ENCODE measurements at regions not wholly inside any gene's neighbourhood (a gene's known extent, or its start where the extent isn't known, plus 50 kb on each side); places are given as distances from the start of the nearest gene placed in this dataset.
"Not testable (repeated sequence)": the region's sequence is repeated elsewhere in the genome, so short reads cannot be mapped to it uniquely, and the experiment has no call there.

DNA sequence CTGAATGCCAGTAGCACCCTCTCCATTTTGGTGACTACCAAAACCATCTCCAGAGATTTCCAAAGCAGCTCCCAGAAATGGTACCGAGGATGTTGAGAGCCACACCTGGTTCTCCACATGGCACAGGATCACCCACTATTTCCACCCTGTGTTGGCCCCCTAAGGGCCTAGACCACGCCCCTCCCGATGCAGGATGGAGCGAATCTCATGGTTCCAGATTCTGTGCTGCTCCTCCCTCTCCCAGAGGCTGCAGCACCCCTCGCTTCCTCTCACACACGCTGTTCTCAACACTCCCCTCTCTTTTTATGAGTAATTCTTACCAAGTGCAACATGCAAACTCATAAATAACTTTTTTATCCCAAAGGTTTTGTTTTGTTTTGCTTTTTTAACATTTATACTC is 571.5 kb downstream of the STK39 start:
- no peak for DNase-seq

- no peak for DNase-seq
Measured at GRCh38 chr2:167670588-167670987, 576.8 kb downstream of the STK39 start.

DNA sequence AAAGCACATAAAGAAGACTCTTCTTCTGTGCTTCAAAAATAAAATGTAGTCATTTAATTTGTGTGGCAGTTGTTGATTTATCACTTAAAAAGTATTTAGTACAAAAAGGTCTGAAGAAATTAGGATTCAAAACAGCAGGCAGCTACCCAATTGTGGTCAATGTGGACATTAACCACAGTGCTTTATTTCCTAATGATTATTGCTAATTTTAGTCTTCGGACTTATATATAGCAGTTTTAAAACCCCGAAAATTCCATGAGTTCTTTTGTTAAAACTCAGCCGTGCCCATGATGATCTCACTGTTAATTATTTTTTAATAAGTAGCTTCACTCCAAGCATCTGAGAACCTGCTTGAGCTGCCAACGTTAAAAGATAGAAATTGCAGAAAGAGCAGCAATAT is 594.3 kb downstream of the STK39 start:
- no peak for DNase-seq

DNA sequence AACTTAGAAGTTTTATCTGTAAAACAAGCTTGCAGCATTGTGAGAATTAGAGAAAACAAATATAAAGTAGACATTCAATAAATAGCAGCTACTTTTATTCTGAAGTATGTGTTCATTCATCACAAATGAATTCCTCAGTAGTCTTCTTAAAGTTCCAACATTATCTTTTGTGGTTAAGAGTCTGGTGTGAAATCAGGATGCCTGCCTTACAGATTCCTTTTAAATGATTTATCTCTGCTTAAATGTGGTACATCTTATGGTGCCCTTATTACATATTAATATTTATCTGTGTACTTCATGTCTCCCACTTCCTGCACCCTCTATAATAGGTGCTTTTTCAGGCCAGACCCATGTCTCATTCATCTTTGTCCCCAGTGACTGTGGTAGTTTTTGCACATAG is 595.0 kb downstream of the STK39 start:
- no peak for DNase-seq

GRCh38 chr2:167651406-167652151 is 595.8 kb downstream of the STK39 start:
- no peak for DNase-seq

DNA sequence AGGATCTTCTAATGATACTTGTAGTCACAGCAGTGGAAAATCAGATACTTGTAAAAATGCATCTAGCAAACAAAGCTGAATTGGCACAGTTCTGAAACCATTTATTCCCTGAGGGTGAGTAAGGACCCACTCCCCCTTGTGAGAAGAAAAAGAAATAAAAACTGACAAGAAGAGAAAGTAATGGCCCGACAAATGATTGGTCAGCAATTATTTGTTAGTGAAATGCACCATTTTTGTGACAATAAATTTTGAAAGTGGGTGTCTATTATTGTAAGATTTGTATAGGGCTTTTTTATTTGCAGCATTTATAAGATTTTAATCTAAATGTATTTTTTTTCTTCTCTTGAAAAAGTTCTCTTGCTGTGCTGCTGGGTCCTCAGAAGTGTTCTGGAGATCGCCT is 600.8 kb downstream of the STK39 start:
- no peak for DNase-seq

DNA sequence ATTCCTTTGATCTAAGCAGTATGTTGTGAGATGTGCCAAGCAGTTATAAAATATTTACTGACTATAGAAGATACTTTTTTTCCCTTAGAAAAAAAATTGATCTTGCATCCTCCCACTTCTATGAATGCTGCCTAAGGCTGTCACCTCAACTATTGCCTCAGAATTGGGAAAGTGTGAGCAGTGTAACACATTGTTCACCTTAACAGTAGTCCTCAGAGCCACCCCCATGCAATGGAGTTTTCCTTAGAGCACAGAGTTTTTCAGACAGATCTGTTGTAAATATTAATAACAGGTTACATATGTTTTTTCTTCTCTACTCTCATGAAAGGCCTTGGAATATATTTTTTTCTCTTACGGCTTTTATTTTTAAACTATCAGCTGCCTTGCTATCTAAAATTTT is 607.3 kb downstream of the STK39 start:
- DNase-seq, result no peak

GRCh38 chr2:167637741-167638140 is 609.7 kb downstream of the STK39 start:
- DNase-seq, result no peak

- DNase-seq, result not testable (repeated sequence)
Measured at GRCh38 chr2:167632271-167632670, 615.1 kb downstream of the STK39 start.

GRCh38 chr2:167626961-167627360 is 620.4 kb downstream of the STK39 start:
- no peak for DNase-seq

GRCh38 chr2:167626301-167626700 is 621.1 kb downstream of the STK39 start:
- DNase-seq, result no peak

DNA sequence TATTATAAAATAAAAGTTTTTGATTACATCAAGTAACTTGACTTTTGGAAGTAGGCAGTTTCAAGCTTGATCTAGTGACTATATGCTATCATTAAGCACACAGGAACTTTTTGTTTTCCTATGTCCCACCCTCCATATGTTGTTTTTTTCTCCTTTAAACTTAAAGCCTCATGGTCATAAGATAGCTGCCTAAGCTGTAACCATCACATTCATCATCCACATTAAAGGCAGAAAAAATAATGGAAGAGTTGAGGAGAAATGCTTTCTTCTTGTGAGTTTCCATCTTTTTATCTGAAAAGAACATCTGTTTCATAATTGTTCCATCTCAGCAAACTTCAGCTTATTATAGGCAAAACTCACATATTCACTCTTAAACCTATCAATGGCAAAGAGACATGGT is 630.4 kb downstream of the STK39 start:
- no peak for DNase-seq

DNA sequence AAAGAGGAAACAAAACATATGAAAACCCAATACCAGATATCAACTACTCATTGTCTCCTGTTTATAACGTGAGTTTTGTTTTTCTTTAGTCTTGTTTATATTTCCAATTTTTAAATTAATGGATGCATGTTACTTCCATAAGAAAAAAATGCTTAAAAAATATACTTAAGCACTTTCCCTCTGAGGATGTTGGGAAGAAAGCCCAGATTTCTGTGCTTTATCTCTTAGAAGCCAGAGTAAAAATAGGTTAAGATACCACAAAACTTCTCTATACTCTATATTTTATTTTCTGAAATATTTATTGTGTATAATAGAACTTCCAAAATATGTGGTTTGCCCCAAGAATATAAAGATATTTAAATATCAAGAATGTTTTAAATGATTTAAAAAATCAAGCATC is 633.9 kb downstream of the STK39 start:
- DNase-seq, result no peak

- no peak for DNase-seq
Measured at GRCh38 chr2:167608487-167608886, 638.9 kb downstream of the STK39 start.

DNA sequence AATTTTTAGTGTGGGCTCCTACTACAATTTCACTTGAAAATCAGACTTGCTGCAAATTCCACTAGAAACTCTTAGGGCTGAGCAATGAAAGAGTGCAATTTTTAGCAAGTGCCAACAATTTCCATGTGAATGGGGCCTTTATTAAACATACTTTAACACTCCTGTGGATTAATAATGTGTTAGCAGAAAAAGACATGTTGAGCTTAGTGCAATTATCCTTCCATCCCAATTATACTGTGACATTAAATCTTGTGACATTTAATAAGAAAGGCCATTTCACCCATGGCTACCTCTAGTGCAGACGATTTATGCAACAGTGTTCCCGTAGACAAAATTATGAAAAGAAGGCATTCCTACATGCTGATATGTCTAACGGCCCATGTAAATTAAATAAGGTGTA is 639.7 kb downstream of the STK39 start:
- DNase-seq, result no peak

DNA sequence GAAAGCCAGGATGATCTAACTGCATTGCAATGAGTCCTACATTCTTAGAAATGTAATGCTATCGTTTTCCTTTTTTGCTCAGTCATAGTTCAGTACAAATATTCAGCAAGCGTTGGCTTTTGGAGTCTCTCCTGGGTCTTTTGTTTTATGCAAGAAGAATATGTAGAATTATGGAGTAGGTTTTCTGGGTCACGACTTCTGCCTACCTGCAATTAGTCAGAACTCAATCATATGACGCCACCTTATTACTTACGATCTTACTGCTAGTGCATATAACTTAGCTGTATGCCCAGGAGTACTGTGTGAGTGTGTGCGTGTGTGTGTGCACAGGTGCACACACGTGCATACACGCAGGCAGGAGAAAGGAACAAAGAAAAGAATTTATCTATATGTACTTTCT is 640.2 kb downstream of the STK39 start:
- DNase-seq, result no peak

GRCh38 chr2:167602122-167602521 is 645.3 kb downstream of the STK39 start:
- no peak for DNase-seq

DNA sequence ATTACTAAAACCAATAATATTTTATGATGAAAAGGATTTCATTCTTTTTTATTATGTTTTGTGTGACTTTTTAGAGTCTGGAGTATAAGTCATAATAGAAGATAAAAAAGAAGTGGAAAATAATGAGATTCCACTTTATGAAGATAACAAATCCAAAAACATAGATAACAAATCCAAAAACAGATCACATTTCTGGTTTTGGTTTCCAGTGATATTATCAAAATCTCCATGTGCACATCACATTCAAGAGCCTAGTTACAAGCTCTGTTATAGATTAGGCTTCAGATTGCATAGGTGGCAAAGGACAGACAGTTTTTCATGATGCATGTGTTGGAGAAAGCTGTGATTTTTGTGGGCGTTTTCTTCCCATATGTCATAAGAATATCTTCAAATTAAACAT is 648.2 kb downstream of the STK39 start:
- DNase-seq, result no peak

DNA sequence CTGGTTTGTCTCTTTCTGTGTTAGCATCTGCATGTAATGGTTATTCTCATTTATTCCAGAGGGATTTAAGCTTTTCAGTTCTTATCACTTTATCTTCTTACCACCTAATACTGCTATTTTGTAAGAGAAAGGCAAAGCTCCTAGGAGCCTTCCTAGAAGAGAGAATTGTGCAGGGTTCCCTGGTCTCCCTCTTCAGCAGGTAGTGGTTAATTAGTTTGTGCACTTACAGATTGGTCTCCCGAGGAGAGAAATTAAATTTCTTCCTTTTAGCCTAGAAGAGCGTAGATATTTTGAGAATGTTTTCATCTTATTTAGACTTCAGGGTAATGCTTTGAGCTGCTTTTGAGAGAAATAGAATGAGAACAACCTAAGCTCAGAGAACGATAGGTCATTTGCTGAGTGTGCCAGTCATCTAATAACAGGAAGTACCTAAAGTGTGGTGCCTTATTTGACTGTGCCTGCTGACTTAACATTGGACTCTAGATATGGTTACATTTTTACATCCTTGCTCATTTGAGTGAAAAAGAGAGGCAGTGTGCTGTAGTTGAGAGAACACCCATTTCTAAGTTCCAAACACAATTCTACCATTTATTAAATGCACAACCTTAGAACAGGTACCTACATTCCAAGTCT is 651.4 kb downstream of the STK39 start:
- DNase-seq, result peak; percentile 1

DNA sequence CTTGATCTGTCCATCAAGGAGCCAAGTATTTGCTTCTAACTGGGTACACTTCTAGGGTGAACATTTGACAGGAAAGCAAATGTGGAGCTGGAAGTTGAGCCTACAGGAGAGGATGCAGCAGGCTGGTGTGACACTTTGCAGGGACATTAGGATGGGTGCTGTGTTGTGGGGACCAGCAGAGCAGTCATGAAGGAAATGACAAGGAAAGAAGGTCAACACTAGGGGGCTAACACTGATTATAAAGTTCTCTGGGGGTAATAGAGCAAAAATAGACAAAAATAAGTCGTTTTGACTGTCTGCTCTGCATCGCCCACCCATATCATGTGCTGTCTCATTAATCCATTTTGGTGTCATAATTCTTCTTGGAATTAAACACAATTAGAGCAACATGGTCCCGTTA is 652.4 kb downstream of the STK39 start:
- DNase-seq, result no peak

GRCh38 chr2:167592441-167592840 is 655.0 kb downstream of the STK39 start:
- DNase-seq, result no peak

DNA sequence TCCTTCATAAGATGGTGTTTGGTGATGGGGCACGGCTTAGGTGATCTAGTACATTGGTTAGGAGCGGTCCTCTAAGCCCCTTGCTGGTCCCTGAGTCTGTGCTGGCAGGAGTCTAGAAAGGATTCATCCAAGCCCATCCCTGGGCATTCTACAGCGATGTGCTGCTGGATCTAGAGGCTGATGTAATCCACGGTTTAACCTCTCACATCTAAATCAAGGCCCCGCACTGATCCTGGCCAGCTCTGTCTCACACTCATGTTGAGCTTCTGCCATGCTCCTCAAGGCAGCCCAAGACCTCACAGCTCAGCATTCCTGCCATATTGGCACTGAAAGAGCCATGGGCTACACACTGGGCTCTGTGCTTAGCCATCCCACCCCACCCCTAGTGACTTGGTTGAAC is 664.8 kb downstream of the STK39 start:
- no peak for DNase-seq

GRCh38 chr2:167581961-167582574 is 665.3 kb downstream of the STK39 start:
- DNase-seq, result no peak

DNA sequence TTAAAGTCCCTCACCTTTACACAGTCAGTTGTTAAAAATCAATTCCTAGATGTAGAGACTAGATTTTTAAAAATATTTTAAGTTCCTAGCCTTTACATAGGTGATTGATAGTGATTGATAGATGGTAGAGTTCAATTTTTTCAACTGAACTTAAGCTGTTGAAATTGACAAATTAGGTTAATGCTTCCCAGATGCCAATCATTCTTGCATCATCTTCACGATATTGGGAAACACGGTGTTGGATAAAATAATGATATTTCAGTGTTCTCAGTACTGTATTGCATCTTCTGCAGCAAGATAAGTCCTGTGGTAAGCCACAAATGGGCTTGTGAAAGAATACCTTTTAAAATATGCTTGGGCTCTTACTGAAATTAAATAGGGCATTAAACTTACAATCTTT is 667.6 kb downstream of the STK39 start:
- no peak for DNase-seq

DNA sequence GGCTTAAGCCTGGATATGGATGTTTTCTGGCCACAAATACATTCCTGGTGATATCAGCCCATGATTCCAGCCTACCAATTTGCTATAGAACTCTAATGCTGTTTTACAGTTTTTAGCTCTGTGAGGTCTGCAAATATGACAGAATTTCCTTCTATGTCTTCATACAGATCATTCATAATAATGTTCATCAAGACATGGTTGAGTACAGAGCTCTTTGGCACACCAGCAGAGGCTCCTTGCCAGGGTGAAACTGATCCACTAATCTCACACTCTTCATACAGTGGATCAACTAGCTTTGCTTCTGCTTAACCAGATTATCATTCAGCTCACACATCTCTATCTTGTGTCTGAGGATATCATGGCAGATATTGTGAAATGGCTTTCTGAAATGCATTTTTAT is 672.1 kb downstream of the STK39 start:
- DNase-seq, result no peak
